ENCODE measurements at regions not wholly inside any gene's neighbourhood (a gene's known extent, or its start where the extent isn't known, plus 50 kb on each side); places are given as distances from the start of the nearest gene placed in this dataset.
"Not testable (repeated sequence)": the region's sequence is repeated elsewhere in the genome, so short reads cannot be mapped to it uniquely, and the experiment has no call there.

- peak; percentile 18 for DNase-seq (ENCODE audit: low spot score)
- BruUV-seq (replicated peaks), result no TSS peak
- ChIA-PET CTCF (no interaction called here), POLR2A (ENCODE audit: low non-redundant PET) (no interaction called here)
- H3K36me3 ChIP-seq (ENCODE audit: insufficient read depth, low read length, poor library complexity, severe bottlenecking), result no peaks in the 10 kb centered on the region
- H3K27ac ChIP-seq (ENCODE audit: low read depth, low read length, poor library complexity, severe bottlenecking), result no peak overlapping the region
- intact Hi-C loops (cut with micrococcal nuclease; ENCODE audit: unreplicated experiment), result no loop called here
- no peaks in the 10 kb centered on the region for H3K27me3 ChIP-seq (replicated peaks; ENCODE audit: insufficient read depth, low read depth, low read length, poor library complexity)
- TF ChIP-seq EZH2 (IDR thresholded peaks at IDR 0.05; ENCODE audit: borderline replicate concordance, low read depth, low read length, poor library complexity, severe bottlenecking), result no peak
- TF ChIP-seq CTCF (conservative IDR thresholded peaks at IDR 0.05; ENCODE audit: low read depth, low read length), result no peak
- no peaks in the 10 kb centered on the region for H3K9me3 ChIP-seq (ENCODE audit: low read depth, low read length, poor library complexity, severe bottlenecking)
- H3K4me1 ChIP-seq (ENCODE audit: insufficient read depth, low read length, poor library complexity, severe bottlenecking), result no peaks in the 10 kb centered on the region
- no peak overlapping the region for H3K4me3 ChIP-seq (ENCODE audit: low read depth, low read length, poor library complexity, severe bottlenecking)
Measured at GRCh38 chr3:98702166-98702565, 61.0 kb upstream of the ST3GAL6 start.

- no peaks in the 10 kb centered on the region for H3K36me3 ChIP-seq (ENCODE audit: insufficient read depth, low read length, poor library complexity, severe bottlenecking)
- intact Hi-C loops (cut with micrococcal nuclease; ENCODE audit: unreplicated experiment), result loop anchor here (5.0 kb wide), 1 partner anchor 108 kb away; no protein-coding TSS in a partner anchor
- no peak overlapping the region for H3K27ac ChIP-seq (ENCODE audit: low read depth, low read length, poor library complexity, severe bottlenecking)
- peaks cover 23% of the 10 kb centered on the region for H3K4me1 ChIP-seq (ENCODE audit: insufficient read depth, low read length, poor library complexity, severe bottlenecking)
- no peaks in the 10 kb centered on the region for H3K27me3 ChIP-seq (replicated peaks; ENCODE audit: insufficient read depth, low read depth, low read length, poor library complexity)
- no peak for DNase-seq (ENCODE audit: low spot score)
- H3K9me3 ChIP-seq (ENCODE audit: low read depth, low read length, poor library complexity, severe bottlenecking), result no peaks in the 10 kb centered on the region
- ChIA-PET CTCF (no interaction called here), POLR2A (ENCODE audit: low non-redundant PET) (no interaction called here)
- TF ChIP-seq CTCF (conservative IDR thresholded peaks at IDR 0.05; ENCODE audit: low read depth, low read length) (no peak), EZH2 (IDR thresholded peaks at IDR 0.05; ENCODE audit: borderline replicate concordance, low read depth, low read length, poor library complexity, severe bottlenecking) (no peak)
- no TSS peak for BruUV-seq (replicated peaks)
- no peak overlapping the region for H3K4me3 ChIP-seq (ENCODE audit: low read depth, low read length, poor library complexity, severe bottlenecking)
Measured at GRCh38 chr3:98705212-98705611, 57.9 kb upstream of the ST3GAL6 start.

- peak; percentile 33 for DNase-seq (ENCODE audit: low spot score)
- CTCF ChIA-PET, result no interaction called here
- no TSS peak for BruUV-seq (replicated peaks)
Measured at GRCh38 chr3:98705694-98706093, 57.4 kb upstream of the ST3GAL6 start.

GRCh38 chr3:98708681-98709080 lies 54.5 kb upstream of the ST3GAL6 start:
- H3K4me1 ChIP-seq (ENCODE audit: insufficient read depth, low read length, poor library complexity, severe bottlenecking), result peaks cover 23% of the 10 kb centered on the region
- BruUV-seq (replicated peaks); CTCF ChIA-PET; H3K36me3 ChIP-seq (ENCODE audit: insufficient read depth, low read length, poor library complexity, severe bottlenecking); H3K9me3 ChIP-seq (ENCODE audit: low read depth, low read length, poor library complexity, severe bottlenecking); H3K4me3 ChIP-seq (ENCODE audit: low read depth, low read length, poor library complexity, severe bottlenecking); H3K27me3 ChIP-seq (replicated peaks; ENCODE audit: insufficient read depth, low read depth, low read length, poor library complexity); POLR2A ChIA-PET (ENCODE audit: low non-redundant PET): not testable (repeated sequence)
- intact Hi-C loops (cut with micrococcal nuclease; ENCODE audit: unreplicated experiment), result loop anchor here (5.0 kb wide), 1 partner anchor 111 kb away; no protein-coding TSS in a partner anchor
- DNase-seq (ENCODE audit: low spot score), result peak; percentile 91
- H3K27ac ChIP-seq (ENCODE audit: low read depth, low read length, poor library complexity, severe bottlenecking), result peak overlapping the region; percentile 12

More at GRCh38 chr3:98705694-98706093, 57.4 kb upstream of the ST3GAL6 start:
- peak; percentile 35 for TF ChIP-seq CTCF (conservative IDR thresholded peaks at IDR 0.05; ENCODE audit: low read depth, low read length)
- TF ChIP-seq EZH2 (IDR thresholded peaks at IDR 0.05; ENCODE audit: borderline replicate concordance, low read depth, low read length, poor library complexity, severe bottlenecking), result no peak
- no peaks in the 10 kb centered on the region for H3K27me3 ChIP-seq (replicated peaks; ENCODE audit: insufficient read depth, low read depth, low read length, poor library complexity)
- no peaks in the 10 kb centered on the region for H3K9me3 ChIP-seq (ENCODE audit: low read depth, low read length, poor library complexity, severe bottlenecking)
- POLR2A ChIA-PET (ENCODE audit: low non-redundant PET), result no interaction called here
- H3K36me3 ChIP-seq (ENCODE audit: insufficient read depth, low read length, poor library complexity, severe bottlenecking), result no peaks in the 10 kb centered on the region
- no peak overlapping the region for H3K27ac ChIP-seq (ENCODE audit: low read depth, low read length, poor library complexity, severe bottlenecking)
- intact Hi-C loops (cut with micrococcal nuclease; ENCODE audit: unreplicated experiment), result loop anchor here (5.0 kb wide), 1 partner anchor 108 kb away; no protein-coding TSS in a partner anchor
- H3K4me1 ChIP-seq (ENCODE audit: insufficient read depth, low read length, poor library complexity, severe bottlenecking), result peaks cover 23% of the 10 kb centered on the region
- H3K4me3 ChIP-seq (ENCODE audit: low read depth, low read length, poor library complexity, severe bottlenecking), result no peak overlapping the region
